ENCODE measurements at regions not wholly inside any gene's neighbourhood (a gene's known extent, or its start where the extent isn't known, plus 50 kb on each side); places are given as distances from the start of the nearest gene placed in this dataset.

- 87% methylated on average over 1 of the region's 1 CpG; no CpG with 5 or more reads in 1 of the 2 experiments for WGBS, 2 experiments (ENCODE audit: extremely low coverage in 1 of 2, insufficient coverage in 1 of 2, insufficient read length in 1 of 2, insufficient replicate concordance in 2 of 2, low coverage in 1 of 2, low lambda C conversion rate in 2 of 2, missing lambda C conversion rate in 1 of 2)
- Histone ChIP-seq H3K23me2 (ENCODE audit: low read depth, low read length) (no peaks in the 10 kb centered on the region), H3K18ac (ENCODE audit: extremely low read depth, low read length) (no peak overlapping the region), H2AFZ (ENCODE audit: low read length) (no peak overlapping the region), H3K36me3 (ENCODE audit: control insufficient read depth in 2 of 4, insufficient read depth in 4 of 4, low read length in 3 of 4) (no peaks in the 10 kb centered on the region), H3K4me3 (ENCODE audit: extremely low read depth in 1 of 4, insufficient read depth in 2 of 4, low read depth in 3 of 4, low read length in 4 of 4) (no peak overlapping the region), H2BK120ac (replicated peaks; ENCODE audit: low read depth, low read length) (no peak overlapping the region), H3K79me1 (ENCODE audit: low read depth, low read length) (no peaks in the 10 kb centered on the region), H3K56ac (replicated peaks; ENCODE audit: insufficient read length, low read depth, low read length) (no peak overlapping the region), H3K79me2 (ENCODE audit: control insufficient read depth in 1 of 2, insufficient read depth in 2 of 2, low read length in 2 of 2) (no peaks in the 10 kb centered on the region), H3K14ac (ENCODE audit: insufficient read length) (no peak overlapping the region), H2BK12ac (ENCODE audit: low read depth, low read length) (no peak overlapping the region), H2BK20ac (ENCODE audit: low read length) (no peak overlapping the region), H4K20me1 (replicated peaks in 1 of 2; ENCODE audit: control insufficient read depth in 1 of 2, insufficient read depth in 2 of 2, low read length in 2 of 2) (no peaks in the 10 kb centered on the region), H3K9me3 (ENCODE audit: insufficient read depth in 2 of 2, low read depth in 1 of 2, low read length in 1 of 2) (no peaks in the 10 kb centered on the region), H2AK5ac (ENCODE audit: low read depth, low read length) (no peak overlapping the region), H3K27ac (ENCODE audit: low read depth, low read length) (no peak overlapping the region), H3K27me3 (replicated peaks in 1 of 4; ENCODE audit: control insufficient read depth in 3 of 4, extremely low read depth in 1 of 4, insufficient read depth in 3 of 4, low read length in 3 of 4) (no peaks in the 10 kb centered on the region), H4K8ac (ENCODE audit: extremely low read depth, insufficient read depth, low read length) (no peak overlapping the region), H2BK15ac (ENCODE audit: low read length) (no peak overlapping the region), H3K4ac (replicated peaks; ENCODE audit: insufficient read length, low read depth, low read length) (no peak overlapping the region), H3K23ac (ENCODE audit: insufficient read length) (no peak overlapping the region), H2BK5ac (ENCODE audit: low read depth, low read length) (no peak overlapping the region), H4K5ac (ENCODE audit: insufficient read length, low read depth, low read length) (no peak overlapping the region), H3K4me2 (ENCODE audit: insufficient read depth in 1 of 2, low read depth in 2 of 2, low read length in 2 of 2) (no peak overlapping the region), H3K9ac (replicated peaks in 1 of 4; ENCODE audit: extremely low read depth in 1 of 4, low read depth in 3 of 4, low read length in 3 of 4) (no peak overlapping the region), H3K4me1 (replicated peaks in 1 of 4; ENCODE audit: control insufficient read depth in 3 of 4, insufficient read depth in 4 of 4, low read length in 3 of 4) (no peaks in the 10 kb centered on the region), H4K91ac (replicated peaks; ENCODE audit: insufficient read length, low read length) (no peak overlapping the region)
- no peak for FAIRE-seq
- POLR2A ChIA-PET (ENCODE audit: partially characterized antibody), result no interaction called here
- CTCF ChIA-PET (ENCODE audit: partially characterized antibody), result interaction anchor here (0.7 kb wide), 1 partner anchor 1012 kb away, joined by 4 read pairs; no protein-coding TSS in a partner anchor
- no peak for DNase-seq (ENCODE audit: low read depth in 1 of 2, low spot score in 2 of 2)
- no peak for TF ChIP-seq HDAC6 (IDR thresholded peaks at IDR 0.05; ENCODE audit: low read depth, low read length)
- TF ChIP-seq SP1 (IDR thresholded peaks at IDR 0.05; ENCODE audit: low read depth, low read length), result no peak
- TF ChIP-seq, protein P1, sequence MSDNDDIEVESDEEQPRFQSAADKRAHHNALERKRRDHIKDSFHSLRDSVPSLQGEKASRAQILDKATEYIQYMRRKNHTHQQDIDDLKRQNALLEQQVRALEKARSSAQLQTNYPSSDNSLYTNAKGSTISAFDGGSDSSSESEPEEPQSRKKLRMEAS (IDR thresholded peaks at IDR 0.05), result no peak
- no peak for TF ChIP-seq SUZ12 (IDR thresholded peaks at IDR 0.05; ENCODE audit: low read length)
- TF ChIP-seq ATF3 (IDR thresholded peaks at IDR 0.05; ENCODE audit: insufficient read depth, low read depth, low read length), result no peak
- no peak for TF ChIP-seq EZH2 (IDR thresholded peaks at IDR 0.05; ENCODE audit: low read depth, low read length, severe bottlenecking)
- TF ChIP-seq PHF8 (conservative IDR thresholded peaks at IDR 0.05; ENCODE audit: low read depth, low read length), result no peak
These were observed 569.7 kb upstream of the KCNMB2 start for GRCh38 chr3:177966493-177966892.
